ENCODE measurements at regions not wholly inside any gene's neighbourhood (a gene's known extent, or its start where the extent isn't known, plus 50 kb on each side); places are given as distances from the start of the nearest gene placed in this dataset.

DNA sequence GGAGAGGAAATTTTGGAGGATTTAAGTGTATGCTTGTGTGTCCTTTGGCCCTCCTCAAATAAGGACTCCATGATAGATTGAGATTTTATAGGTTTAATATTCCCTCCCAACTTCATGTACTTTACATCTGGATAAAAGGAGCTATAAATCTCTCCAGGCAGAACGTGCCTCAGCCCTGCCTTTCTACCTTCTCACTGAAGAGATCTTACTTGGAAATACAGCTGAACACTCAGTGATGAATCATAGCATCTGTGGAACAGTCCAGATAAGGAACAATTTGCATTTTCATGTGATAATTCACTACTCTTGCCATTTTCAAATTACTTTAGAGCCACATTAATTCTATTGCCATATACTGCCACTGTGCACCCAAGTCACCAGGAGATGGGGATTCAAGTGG lies 364.6 kb upstream of the PODXL start:
- no peak for TF ChIP-seq CTCF (IDR thresholded peaks at IDR 0.05)
- no peak for TF ChIP-seq EZH2 (IDR thresholded peaks at IDR 0.05; ENCODE audit: borderline replicate concordance, insufficient read depth, low read depth, low read length, poor library complexity, severe bottlenecking)
